Epithelial cell of esophagus (primary cell): ENCODE measurements at regions not wholly inside any gene's neighbourhood (a gene's known extent, or its start where the extent isn't known, plus 50 kb on each side); places are given as distances from the start of the nearest gene placed in this dataset.

ENCODE experiments used
- DNase-seq: peaks from one replicate; pipeline ENCODE4 v3.0.0; 2010; ENCODE audit warnings: low read depth
- H3K4me3 ChIP-seq: 2 replicates; pipeline ENCODE4 v1.5.1; 2011; ENCODE audit warnings: mild to moderate bottlenecking, low read length, control low read depth
- CTCF ChIP-seq: IDR thresholded peaks from 2 replicates; pipeline ENCODE4 v1.5.1; 2011; ENCODE audit warnings: low read depth, mild to moderate bottlenecking, low read length, control low read depth, inconsistent platforms; ENCODE audit not compliant: insufficient read depth; ENCODE audit errors: missing control alignments

GRCh38 chr5:147956064-147956841 lies 49.9 kb upstream of the C5orf46 start:
- peak; percentile 85 for DNase-seq
- peak overlapping the region; percentile 19 for H3K4me3 ChIP-seq
- TF ChIP-seq CTCF: no peak
